Endometrium (tissue), 2 donors: ENCODE measurements at regions not wholly inside any gene's neighbourhood (a gene's known extent, or its start where the extent isn't known, plus 50 kb on each side); places are given as distances from the start of the nearest gene placed in this dataset.
"Not testable (repeated sequence)": the region's sequence is repeated elsewhere in the genome, so short reads cannot be mapped to it uniquely, and the experiment has no call there.

ENCODE experiments used
- FAIRE-seq: peaks from 2 replicates; lab custom pipeline; 2012; peaks lifted over from hg19 to GRCh38; lab: Jason Lieb, UNC
- donor health status: control.
- donor health status: control.

GRCh38 chr2:224109751-224110150, 70.7 kb upstream of the SERPINE2 start:
- no peak for FAIRE-seq

- FAIRE-seq, result no peak
Observed at GRCh38 chr2:224106794-224107193, 67.7 kb upstream of the SERPINE2 start.

GRCh38 chr2:224104668-224105386, 65.7 kb upstream of the SERPINE2 start:
- no peak for FAIRE-seq

GRCh38 chr2:224103651-224104050, 64.6 kb upstream of the SERPINE2 start:
- no peak for FAIRE-seq

- no peak for FAIRE-seq
Observed at GRCh38 chr2:224102991-224103390, 63.9 kb upstream of the SERPINE2 start.

- FAIRE-seq, result no peak
Observed at GRCh38 chr2:224101820-224102630, 62.9 kb upstream of the SERPINE2 start.

- FAIRE-seq, result no peak
Observed at GRCh38 chr2:224099861-224100643, 61.0 kb upstream of the SERPINE2 start.

- no peak for FAIRE-seq
Observed at GRCh38 chr2:224098481-224099230, 59.6 kb upstream of the SERPINE2 start.

GRCh38 chr2:224094413-224094812, 55.3 kb upstream of the SERPINE2 start:
- no peak for FAIRE-seq

GRCh38 chr2:224091671-224092070, 52.6 kb upstream of the SERPINE2 start:
- not testable (repeated sequence) for FAIRE-seq

- not testable (repeated sequence) for FAIRE-seq
Observed at GRCh38 chr2:224089606-224090005, 50.5 kb upstream of the SERPINE2 start.
